H9 (cell line): ENCODE measurements at regions not wholly inside any gene's neighbourhood (a gene's known extent, or its start where the extent isn't known, plus 50 kb on each side); places are given as distances from the start of the nearest gene placed in this dataset.

Experiments used
- DNase-seq: peaks from one replicate; pipeline ENCODE4 v3.0.0-alpha.2; 2017
- H2AFZ ChIP-seq: one replicate; pipeline ENCODE4 v1.6.1; 2013; ENCODE audit warnings: mild to moderate bottlenecking, low read length, control low read depth, moderate library complexity
- H2AK5ac ChIP-seq: 2 replicates; pipeline ENCODE4 v1.6.1; 2013; ENCODE audit warnings: low read length, control low read depth, mixed read lengths; ENCODE audit not compliant: insufficient read length
- H2BK120ac ChIP-seq: one replicate; pipeline ENCODE4 v1.6.1; 2013; ENCODE audit warnings: low read depth, mild to moderate bottlenecking, low read length, control low read depth, inconsistent platforms; ENCODE audit not compliant: poor library complexity, severe bottlenecking
- H2BK12ac ChIP-seq: 2 replicates; pipeline ENCODE4 v1.6.1; 2013; ENCODE audit warnings: low read length, control low read depth, mixed read lengths, low read depth; ENCODE audit not compliant: insufficient read length
- H2BK15ac ChIP-seq: 2 replicates; pipeline ENCODE4 v1.6.1; 2013; ENCODE audit warnings: low read depth, low read length, control low read depth
- H2BK20ac ChIP-seq: one replicate; pipeline ENCODE4 v1.6.1; 2013; ENCODE audit warnings: low read depth, mild to moderate bottlenecking, low read length, control low read depth, inconsistent platforms; ENCODE audit not compliant: poor library complexity, severe bottlenecking
- H2BK5ac ChIP-seq: 2 replicates; pipeline ENCODE4 v1.6.1; 2013; ENCODE audit warnings: low read length, control low read depth, mixed read lengths; ENCODE audit not compliant: insufficient read length
- H3K14ac ChIP-seq: 2 replicates; pipeline ENCODE4 v1.6.1; 2013; ENCODE audit warnings: low read length, control low read depth; ENCODE audit not compliant: insufficient read depth
- H3K18ac ChIP-seq: 2 replicates; pipeline ENCODE4 v1.6.1; 2013; ENCODE audit warnings: low read depth, mild to moderate bottlenecking, mixed read lengths, low read length, control low read depth; ENCODE audit not compliant: insufficient read length
- H3K23ac ChIP-seq: 2 replicates; pipeline ENCODE4 v1.6.1; 2013; ENCODE audit warnings: low read length, control low read depth, mixed read lengths, low read depth; ENCODE audit not compliant: insufficient read length
- H3K23me2 ChIP-seq: 2 replicates; pipeline ENCODE4 v1.6.1; 2013; ENCODE audit warnings: low read depth, mild to moderate bottlenecking, mixed read lengths, low read length, control low read depth; ENCODE audit not compliant: insufficient read length, poor library complexity, severe bottlenecking
- H3K27ac ChIP-seq: 2 replicates; pipeline ENCODE4 v1.5.1; 2013; ENCODE audit warnings: low read length, control low read depth, mixed read lengths, low read depth; ENCODE audit not compliant: insufficient read length
- H3K27me3 ChIP-seq: 2 replicates; pipeline ENCODE4 v1.6.1; 2013; ENCODE audit warnings: low read length, control low read depth, inconsistent platforms; ENCODE audit not compliant: insufficient read depth
- H3K4ac ChIP-seq: 2 replicates; pipeline ENCODE4 v1.6.1; 2013; ENCODE audit warnings: low read depth, mild to moderate bottlenecking, control low read depth, inconsistent platforms, low read length, moderate library complexity
- H3K4me1 ChIP-seq: 2 replicates; pipeline ENCODE4 v1.6.1; 2013; ENCODE audit warnings: low read length, control low read depth, inconsistent platforms; ENCODE audit not compliant: insufficient read depth
- H3K4me2 ChIP-seq: 2 replicates; pipeline ENCODE4 v1.6.1; 2013; ENCODE audit warnings: low read length, control low read depth, mixed read lengths; ENCODE audit not compliant: insufficient read length, insufficient read depth
- H3K56ac ChIP-seq: 2 replicates; pipeline ENCODE4 v1.6.1; 2013; ENCODE audit warnings: low read depth, mild to moderate bottlenecking, mixed read lengths, low read length, control low read depth; ENCODE audit not compliant: insufficient read length
- H3K79me1 ChIP-seq: 2 replicates; pipeline ENCODE4 v1.6.1; 2013; ENCODE audit warnings: low read depth, mild to moderate bottlenecking, moderate library complexity, low read length, control low read depth, inconsistent platforms; ENCODE audit not compliant: insufficient read depth, poor library complexity, severe bottlenecking
- H3K79me2 ChIP-seq: 2 replicates; pipeline ENCODE4 v1.6.1; 2013; ENCODE audit warnings: low read length, control low read depth, inconsistent platforms; ENCODE audit not compliant: insufficient read depth
- H3K9ac ChIP-seq: 2 replicates; pipeline ENCODE4 v1.6.1; 2013; ENCODE audit warnings: low read length, control low read depth, mixed read lengths; ENCODE audit not compliant: insufficient read length; ENCODE audit errors: extremely low read depth
- H3K9me3 ChIP-seq: one replicate; pipeline ENCODE4 v1.6.1; 2013; ENCODE audit warnings: low read depth, low read length, inconsistent platforms; ENCODE audit not compliant: control insufficient read depth
- H3T11ph ChIP-seq: one replicate; pipeline ENCODE4 v1.6.1; 2013; ENCODE audit warnings: mild to moderate bottlenecking, low read length, control low read depth, inconsistent platforms
- H4K20me1 ChIP-seq: one replicate; pipeline ENCODE4 v1.6.1; 2013; ENCODE audit not compliant: control insufficient read depth, insufficient read length, insufficient read depth
- H4K5ac ChIP-seq: 2 replicates; pipeline ENCODE4 v1.6.1; 2013; ENCODE audit warnings: low read depth, mild to moderate bottlenecking, mixed read lengths, low read length, control low read depth; ENCODE audit not compliant: insufficient read length
- H4K8ac ChIP-seq: replicated peaks from 2 replicates; pipeline ENCODE4 v1.6.1; 2013; ENCODE audit warnings: low read length, control low read depth, mixed read lengths, low read depth; ENCODE audit not compliant: insufficient read length
- H4K91ac ChIP-seq: 2 replicates; pipeline ENCODE4 v1.6.1; 2013; ENCODE audit warnings: low read depth, mild to moderate bottlenecking, moderate library complexity, mixed read lengths, low read length, control low read depth; ENCODE audit not compliant: insufficient read length
- H3K27ac Mint-ChIP-seq, 3 experiments: 2 replicates in 2 of 3; 3 replicates in 1 of 3; pipeline ENCODE4 v1.8.0; 2020 to 2021; ENCODE audit warnings: mixed read lengths in 3 of 3, mild to moderate bottlenecking in 1 of 3, moderate library complexity in 1 of 3
- H3K27me3 Mint-ChIP-seq: 2 replicates; pipeline ENCODE4 v1.8.0; 2021; ENCODE audit warnings: low read depth, mild to moderate bottlenecking, moderate library complexity, mixed read lengths
- H3K36me3 Mint-ChIP-seq, 3 experiments: 2 replicates in 2 of 3; 3 replicates in 1 of 3; pipeline ENCODE4 v1.8.0; 2020 to 2021; ENCODE audit warnings: low read depth in 3 of 3, mixed read lengths in 3 of 3; ENCODE audit not compliant: insufficient read depth in 1 of 3
- H3K4me1 Mint-ChIP-seq, 2 experiments: 2 replicates each; pipeline ENCODE4 v1.8.0; 2020; ENCODE audit warnings: mixed read lengths in 2 of 2
- H3K4me3 Mint-ChIP-seq, 2 experiments: 2 replicates in 1 of 2; 3 replicates in 1 of 2; pipeline ENCODE4 v1.8.0; 2020 to 2021; ENCODE audit warnings: mild to moderate bottlenecking in 2 of 2, mixed read lengths in 2 of 2, moderate library complexity in 1 of 2
- H3K9me3 Mint-ChIP-seq, 2 experiments: 2 replicates in 1 of 2; 3 replicates in 1 of 2; pipeline ENCODE4 v1.8.0; 2020; ENCODE audit warnings: mild to moderate bottlenecking in 2 of 2, mixed read lengths in 2 of 2, moderate library complexity in 1 of 2
- CTCF ChIP-seq: fragments of 200-600 bp; sonication (generic); conservative IDR thresholded peaks from 3 replicates; pipeline ENCODE4 v1.8.0; 2021; ENCODE audit warnings: antibody characterized with exemption, mild to moderate bottlenecking
- WGBS: extraction: QIAGEN DNeasy Blood & Tissue Kit; methylation state at CpG from one replicate; pipeline ENCODE4 v1.1.7; 2013; ENCODE audit warnings: missing lambda C conversion rate, low lambda C conversion rate, mixed read lengths; ENCODE audit not compliant: insufficient read length; ENCODE audit errors: extremely low coverage; 5-methylcytosine and 5-hydroxymethylcytosine counted together

- H3K79me1 ChIP-seq: no peaks in the 10 kb centered on the region
- H2BK120ac ChIP-seq: no peak overlapping the region
- H3K14ac ChIP-seq: no peak overlapping the region
- H4K91ac ChIP-seq: no peak overlapping the region
- WGBS: no CpG with 5 or more reads among the region's 6 CpGs
- H3K23ac ChIP-seq: no peak overlapping the region
- no peaks in the 10 kb centered on the region for H3K9me3 Mint-ChIP-seq
- H3K27me3 Mint-ChIP-seq: peaks cover 12% of the 10 kb centered on the region
- H3K23me2 ChIP-seq: no peaks in the 10 kb centered on the region
- TF ChIP-seq CTCF: no peak
- no peak overlapping the region for H2AFZ ChIP-seq
- no peaks in the 10 kb centered on the region for H3K36me3 Mint-ChIP-seq
- H4K8ac ChIP-seq: no peak overlapping the region
- no peak overlapping the region for H4K5ac ChIP-seq
- H3K4ac ChIP-seq: no peak overlapping the region
- H2BK12ac ChIP-seq: no peak overlapping the region
- no peak overlapping the region for H3K4me3 Mint-ChIP-seq
- no peak overlapping the region for H2AK5ac ChIP-seq
- no peak overlapping the region for H3K27ac Mint-ChIP-seq
- no peaks in the 10 kb centered on the region for H4K20me1 ChIP-seq
- H3K4me2 ChIP-seq: no peak overlapping the region
- H3K18ac ChIP-seq: no peak overlapping the region
- no peak overlapping the region for H3T11ph ChIP-seq
- H3K56ac ChIP-seq: no peak overlapping the region
- H3K9ac ChIP-seq: no peak overlapping the region
- H3K4me1 Mint-ChIP-seq: peaks cover 2 to 6% of the 10 kb centered on the region in 2 experiments; a peak in 3 of 4 replicates
- H3K27ac ChIP-seq: no peak overlapping the region
- no peaks in the 10 kb centered on the region for H3K9me3 ChIP-seq
- H3K4me1 ChIP-seq: peaks cover 2% of the 10 kb centered on the region; the same call in 1 of the 2 replicates
- no peaks in the 10 kb centered on the region for H3K79me2 ChIP-seq
- H3K27me3 ChIP-seq: 0 out of 2 replicates have a peak, but pooled peaks cover 3% of the 10 kb centered on the region
- no peak overlapping the region for H2BK5ac ChIP-seq
- no peak for DNase-seq
- H2BK15ac ChIP-seq: no peak overlapping the region
- no peak overlapping the region for H2BK20ac ChIP-seq
These were observed 206.9 kb upstream of the SPRED2 start for GRCh38 chr2:65639156-65639864.
